Coronary artery (tissue), 2 donors: ENCODE measurements at regions not wholly inside any gene's neighbourhood (a gene's known extent, or its start where the extent isn't known, plus 50 kb on each side); places are given as distances from the start of the nearest gene placed in this dataset.

Experiments
- DNase-seq: peaks from one replicate; pipeline ENCODE4 v3.0.0-alpha.2; 2017; ENCODE audit warnings: low spot score
- H3K27ac ChIP-seq, 2 donors: fragments of 200-600 bp; sonication (generic); one replicate each; pipeline ENCODE4 v1.5.1; 2016 to 2019
- H3K4me3 ChIP-seq: fragments of 200-600 bp; sonication (generic); 2 replicates; pipeline ENCODE4 v1.5.1; 2016; ENCODE audit warnings: mild to moderate bottlenecking, moderate library complexity
- TF ChIP-seq, protein P1 (sequence below): fragments of 200-600 bp; sonication (generic); IDR thresholded peaks from one replicate; pipeline ENCODE4 v1.5.1; 2019; ENCODE audit warnings: antibody characterized with exemption

DNA sequence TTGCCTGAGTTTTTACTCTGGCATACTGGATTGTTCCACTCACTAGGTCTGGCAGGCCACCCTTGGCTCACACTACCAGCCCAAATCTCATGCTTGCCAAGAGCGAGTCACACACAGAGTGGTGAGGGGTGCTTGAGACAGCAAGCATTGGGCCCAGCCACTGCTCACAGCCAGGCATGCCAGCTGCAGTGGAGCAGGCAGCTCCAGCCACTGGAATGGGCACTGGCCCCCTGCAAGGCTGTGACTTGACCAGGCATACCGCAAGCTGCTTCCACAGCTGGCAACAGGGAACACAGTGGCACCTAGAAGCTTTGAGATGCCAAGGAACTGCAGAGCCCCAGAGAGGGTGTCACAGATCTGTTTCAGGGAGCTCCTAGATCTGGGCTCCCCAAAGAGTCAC, 488.5 kb downstream of the LRFN5 start:
- Histone ChIP-seq H3K27ac (no peak overlapping the region), H3K4me3 (no peak overlapping the region)
- DNase-seq: no peak
- TF ChIP-seq, protein P1, sequence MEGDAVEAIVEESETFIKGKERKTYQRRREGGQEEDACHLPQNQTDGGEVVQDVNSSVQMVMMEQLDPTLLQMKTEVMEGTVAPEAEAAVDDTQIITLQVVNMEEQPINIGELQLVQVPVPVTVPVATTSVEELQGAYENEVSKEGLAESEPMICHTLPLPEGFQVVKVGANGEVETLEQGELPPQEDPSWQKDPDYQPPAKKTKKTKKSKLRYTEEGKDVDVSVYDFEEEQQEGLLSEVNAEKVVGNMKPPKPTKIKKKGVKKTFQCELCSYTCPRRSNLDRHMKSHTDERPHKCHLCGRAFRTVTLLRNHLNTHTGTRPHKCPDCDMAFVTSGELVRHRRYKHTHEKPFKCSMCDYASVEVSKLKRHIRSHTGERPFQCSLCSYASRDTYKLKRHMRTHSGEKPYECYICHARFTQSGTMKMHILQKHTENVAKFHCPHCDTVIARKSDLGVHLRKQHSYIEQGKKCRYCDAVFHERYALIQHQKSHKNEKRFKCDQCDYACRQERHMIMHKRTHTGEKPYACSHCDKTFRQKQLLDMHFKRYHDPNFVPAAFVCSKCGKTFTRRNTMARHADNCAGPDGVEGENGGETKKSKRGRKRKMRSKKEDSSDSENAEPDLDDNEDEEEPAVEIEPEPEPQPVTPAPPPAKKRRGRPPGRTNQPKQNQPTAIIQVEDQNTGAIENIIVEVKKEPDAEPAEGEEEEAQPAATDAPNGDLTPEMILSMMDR: no peak

DNA sequence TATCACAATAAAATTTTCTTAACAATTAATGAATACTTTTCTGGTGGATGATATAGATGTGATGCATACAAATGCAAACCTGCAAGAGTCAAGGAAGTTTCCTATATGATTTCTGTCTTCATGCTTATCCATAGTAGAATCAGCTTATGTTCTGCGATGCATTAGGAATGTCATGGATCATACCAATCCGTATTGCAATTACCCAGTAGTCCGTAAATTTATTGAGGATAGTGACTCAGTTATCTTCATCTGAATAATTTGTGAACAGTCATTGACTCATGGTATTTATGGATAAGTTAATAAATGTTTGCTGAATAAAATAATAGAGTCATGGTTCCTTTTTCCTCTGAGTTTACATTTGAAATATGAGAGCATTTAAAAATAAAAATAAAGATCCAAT, 483.4 kb downstream of the LRFN5 start:
- no peak for DNase-seq
- no peak overlapping the region for H3K27ac ChIP-seq
- TF ChIP-seq, protein P1: no peak

DNA sequence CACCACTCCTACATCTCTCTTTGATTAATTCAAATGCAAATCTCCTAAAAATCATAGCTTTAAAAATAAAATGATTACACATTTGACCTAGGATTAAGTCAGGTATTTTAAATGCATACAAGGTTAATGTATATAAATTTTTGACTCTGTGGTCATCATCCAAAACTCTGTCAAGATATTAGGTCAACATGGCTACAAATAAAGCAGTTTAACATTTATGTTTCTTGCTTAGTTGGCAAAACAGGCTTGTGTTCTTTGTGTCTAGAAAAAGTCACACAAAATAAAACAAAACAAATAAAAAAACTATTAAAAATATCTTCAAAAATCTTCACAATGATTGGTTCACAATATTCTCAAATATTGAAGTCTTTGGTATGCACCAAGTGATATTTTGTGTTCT, 473.2 kb downstream of the LRFN5 start:
- Histone ChIP-seq H3K27ac (no peak overlapping the region), H3K4me3 (no peak overlapping the region)
- no peak for DNase-seq
- TF ChIP-seq, protein P1: no peak

More for the DNA sequence above, 483.4 kb downstream of the LRFN5 start:
- H3K4me3 ChIP-seq: no peak overlapping the region

DNA sequence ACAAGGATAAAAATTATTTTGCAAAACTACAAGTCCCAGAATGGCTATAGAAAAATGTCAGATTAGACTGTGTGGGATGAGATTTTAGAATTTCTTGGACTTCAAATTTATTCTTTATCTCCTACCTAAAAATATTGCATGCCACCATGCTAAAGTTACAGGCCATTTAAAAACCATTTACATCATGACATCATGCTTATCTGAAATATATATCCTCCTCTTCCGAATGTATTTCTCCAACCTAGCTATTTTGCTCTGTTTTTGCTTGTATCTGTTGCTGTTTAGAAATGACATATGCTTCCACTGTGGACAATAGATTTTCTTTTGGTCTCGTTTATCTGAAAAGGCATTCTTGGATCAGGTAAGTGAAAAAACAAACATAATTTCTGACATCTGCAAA, 471.7 kb downstream of the LRFN5 start:
- Histone ChIP-seq H3K27ac (no peak overlapping the region), H3K4me3 (no peak overlapping the region)
- TF ChIP-seq, protein P1: no peak
- DNase-seq: no peak

DNA sequence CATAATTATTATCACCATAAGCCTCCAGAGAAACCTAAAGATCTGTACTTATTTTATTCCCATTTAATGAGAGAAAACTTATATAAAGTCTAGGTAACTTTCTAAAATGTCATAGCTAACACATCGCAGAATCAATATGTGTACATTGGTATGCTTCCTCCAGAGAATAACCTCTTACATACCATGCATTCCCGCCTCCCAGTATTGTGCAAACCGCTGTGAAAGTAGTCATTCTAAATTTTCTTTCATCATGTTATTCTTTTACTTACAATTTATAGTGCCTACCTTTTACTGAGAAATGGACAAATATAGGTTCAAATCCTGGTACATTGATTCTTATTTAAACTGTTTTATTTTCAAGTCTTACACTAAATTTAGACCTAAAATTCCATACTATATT, 463.4 kb downstream of the LRFN5 start:
- no peak for DNase-seq
- TF ChIP-seq, protein P1: no peak
- Histone ChIP-seq H3K27ac (no peak overlapping the region), H3K4me3 (no peak overlapping the region)

DNA sequence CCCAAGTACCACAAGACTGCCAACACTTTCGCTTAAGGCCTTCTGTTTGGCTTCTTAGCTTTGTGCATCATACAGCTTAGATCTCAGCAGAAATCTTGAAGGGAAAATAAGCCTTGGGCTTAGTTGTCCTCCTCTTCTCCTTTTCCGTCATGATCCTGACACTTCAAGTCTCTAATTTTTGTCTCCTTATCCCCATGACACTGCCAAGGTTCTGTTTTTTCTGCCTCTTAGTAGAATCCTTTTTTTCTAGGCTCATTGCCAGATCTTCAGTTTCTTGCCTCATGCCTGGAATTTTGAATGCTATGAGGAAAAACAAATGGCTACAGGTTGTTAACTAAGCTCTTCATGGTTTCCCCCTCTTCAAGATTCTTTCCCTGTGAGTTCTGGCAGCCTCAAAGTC, 450.4 kb downstream of the LRFN5 start:
- no peak overlapping the region for H3K4me3 ChIP-seq
- H3K27ac ChIP-seq: no peak overlapping the region
- no peak for DNase-seq
- TF ChIP-seq, protein P1: no peak

DNA sequence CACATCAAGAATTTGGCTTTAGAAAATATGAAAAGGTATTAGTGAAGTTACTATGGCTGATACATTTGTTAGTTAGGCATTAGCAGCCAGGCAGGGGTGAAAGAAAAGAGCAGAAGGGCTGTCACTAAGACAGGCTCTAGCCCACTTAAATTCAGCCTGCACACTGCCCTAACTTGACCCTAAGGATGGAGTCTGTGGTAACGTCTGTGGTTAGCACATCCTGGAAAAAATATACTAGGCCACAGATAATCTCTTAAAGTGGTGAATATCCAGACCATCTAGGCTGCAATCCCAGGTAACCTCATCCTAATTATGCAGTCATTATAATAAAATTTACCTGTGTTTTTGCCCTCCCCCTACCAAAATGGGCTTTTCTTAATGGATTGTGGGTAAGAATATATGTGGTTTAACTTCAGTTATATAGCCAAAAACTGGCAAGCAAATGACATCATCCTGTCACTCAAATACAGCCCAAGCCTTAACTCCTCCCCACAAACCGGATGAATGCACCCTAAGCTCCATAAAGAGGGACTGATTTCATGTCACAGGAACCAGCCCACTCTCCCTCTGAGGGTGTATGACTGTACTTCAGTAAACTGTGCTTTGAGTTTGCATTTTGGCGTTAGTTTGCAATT, 440.9 kb downstream of the LRFN5 start:
- Histone ChIP-seq H3K27ac (no peak overlapping the region), H3K4me3 (no peak overlapping the region)
- DNase-seq: no peak
- TF ChIP-seq, protein P1: no peak
